OCI-LY1 (cell line): ENCODE measurements at regions not wholly inside any gene's neighbourhood (a gene's known extent, or its start where the extent isn't known, plus 50 kb on each side); places are given as distances from the start of the nearest gene placed in this dataset.

Experiments
- H2AFZ ChIP-seq: fragments of 200-600 bp; sonication (generic), shearing (Covaris generic); 2 replicates; pipeline ENCODE4 v1.6.0; 2014; ENCODE audit warnings: antibody characterized with exemption, mild to moderate bottlenecking, low read length
- H3F3A ChIP-seq: fragments of 200-600 bp; sonication (generic), shearing (Covaris generic); 2 replicates; pipeline ENCODE4 v1.6.0; 2014; ENCODE audit warnings: mild to moderate bottlenecking, antibody characterized with exemption, low read length, moderate library complexity; ENCODE audit not compliant: insufficient read depth
- H3K27ac ChIP-seq: fragments of 200-600 bp; sonication (generic); 2 replicates; pipeline ENCODE4 v1.5.1; 2014; ENCODE audit warnings: low read length, mixed run types, mild to moderate bottlenecking, low read depth; ENCODE audit not compliant: poor library complexity, severe bottlenecking
- H3K27me3 ChIP-seq: fragments of 200-600 bp; sonication (generic); 2 replicates; pipeline ENCODE4 v1.6.0; 2014; ENCODE audit warnings: antibody characterized with exemption, mild to moderate bottlenecking, low read length, moderate library complexity; ENCODE audit not compliant: insufficient read depth
- H3K36me3 ChIP-seq: fragments of 200-600 bp; sonication (generic); 2 replicates; pipeline ENCODE4 v1.6.1; 2014; ENCODE audit warnings: mild to moderate bottlenecking, antibody characterized with exemption, low read length, moderate library complexity, mixed read lengths; ENCODE audit not compliant: insufficient read depth
- H3K4me1 ChIP-seq: fragments of 200-600 bp; sonication (generic); 2 replicates; pipeline ENCODE4 v1.5.1; 2014; ENCODE audit warnings: mild to moderate bottlenecking, low read length, moderate library complexity; ENCODE audit not compliant: insufficient read depth, severe bottlenecking
- H3K4me2 ChIP-seq: fragments of 200-600 bp; sonication (generic), shearing (Covaris generic); 2 replicates; pipeline ENCODE4 v1.6.1; 2014; ENCODE audit warnings: low read length
- H3K4me3 ChIP-seq: fragments of 200-600 bp; sonication (generic); 2 replicates; pipeline ENCODE4 v1.5.1; 2014; ENCODE audit warnings: low read length, low read depth, mild to moderate bottlenecking, mixed read lengths; ENCODE audit not compliant: poor library complexity, severe bottlenecking
- H3K79me2 ChIP-seq: fragments of 200-600 bp; shearing (Covaris generic); 2 replicates; pipeline ENCODE4 v1.6.1; 2016; ENCODE audit warnings: mixed run types, low read length, mixed read lengths; ENCODE audit not compliant: insufficient read depth
- H3K9ac ChIP-seq: fragments of 200-600 bp; sonication (generic), shearing (Covaris generic); 2 replicates; pipeline ENCODE4 v1.6.1; 2014; ENCODE audit warnings: mild to moderate bottlenecking, low read length, mixed read lengths
- H3K9me2 ChIP-seq: fragments of 200-600 bp; sonication (generic), shearing (Covaris generic); 2 replicates; pipeline ENCODE4 v1.6.1; 2014; ENCODE audit warnings: low read depth, mild to moderate bottlenecking, low read length, mixed read lengths
- H3K9me3 ChIP-seq: fragments of 200-600 bp; shearing (Covaris generic); 2 replicates; pipeline ENCODE4 v1.6.1; 2014; ENCODE audit warnings: low read length, mixed read lengths
- H4K20me1 ChIP-seq: fragments of 200-600 bp; sonication (generic), shearing (Covaris generic); 2 replicates; pipeline ENCODE4 v1.6.0; 2016; ENCODE audit warnings: mild to moderate bottlenecking, low read length; ENCODE audit not compliant: insufficient read depth
- CTCF ChIP-seq: fragments of 200-600 bp; sonication (generic), shearing (Covaris generic); IDR thresholded peaks from 2 replicates; pipeline ENCODE4 v1.5.1; 2017; ENCODE audit warnings: mild to moderate bottlenecking, antibody characterized with exemption, low read length, moderate library complexity, mixed read lengths
- EZH2 ChIP-seq: fragments of 200-600 bp; sonication (generic), shearing (Covaris generic); IDR thresholded peaks from 2 replicates; pipeline ENCODE4 v1.8.0; 2017; ENCODE audit warnings: borderline replicate concordance, mixed run types, mild to moderate bottlenecking, antibody characterized with exemption, low read length, moderate library complexity, mixed read lengths

GRCh38 chr9:3698076-3698475 is 172.3 kb upstream of the RFX3 start:
- Histone ChIP-seq H3F3A (no peaks in the 10 kb centered on the region), H3K4me1 (no peaks in the 10 kb centered on the region), H3K4me3 (no peak overlapping the region), H3K4me2 (no peak overlapping the region), H3K79me2 (no peaks in the 10 kb centered on the region), H4K20me1 (no peaks in the 10 kb centered on the region), H3K36me3 (no peaks in the 10 kb centered on the region), H2AFZ (no peak overlapping the region), H3K9ac (no peak overlapping the region), H3K27ac (no peak overlapping the region), H3K9me3 (no peaks in the 10 kb centered on the region), H3K9me2 (no peaks in the 10 kb centered on the region), H3K27me3 (no peaks in the 10 kb centered on the region)
- TF ChIP-seq CTCF, result no peak
- TF ChIP-seq EZH2, result no peak

GRCh38 chr9:3696368-3696767 is 170.6 kb upstream of the RFX3 start:
- TF ChIP-seq EZH2, result no peak
- no peak for TF ChIP-seq CTCF
- Histone ChIP-seq H3K27ac (no peak overlapping the region), H2AFZ (no peak overlapping the region), H4K20me1 (no peaks in the 10 kb centered on the region), H3F3A (no peaks in the 10 kb centered on the region), H3K9ac (no peak overlapping the region), H3K4me3 (no peak overlapping the region), H3K9me2 (no peaks in the 10 kb centered on the region), H3K4me2 (no peak overlapping the region), H3K4me1 (no peaks in the 10 kb centered on the region), H3K79me2 (no peaks in the 10 kb centered on the region), H3K27me3 (no peaks in the 10 kb centered on the region), H3K9me3 (no peaks in the 10 kb centered on the region), H3K36me3 (no peaks in the 10 kb centered on the region)

- H3K79me2 ChIP-seq, result no peaks in the 10 kb centered on the region
- H3K9me3 ChIP-seq, result no peaks in the 10 kb centered on the region
- H3K36me3 ChIP-seq, result no peaks in the 10 kb centered on the region
- H3K27me3 ChIP-seq, result no peaks in the 10 kb centered on the region
- no peak overlapping the region for H3K9ac ChIP-seq
- no peaks in the 10 kb centered on the region for H3K4me1 ChIP-seq
- TF ChIP-seq EZH2 (no peak), CTCF (no peak)
- H3K4me2 ChIP-seq, result no peak overlapping the region
- no peaks in the 10 kb centered on the region for H4K20me1 ChIP-seq
- H2AFZ ChIP-seq, result no peak overlapping the region
- H3K4me3 ChIP-seq, result no peak overlapping the region
- H3K27ac ChIP-seq, result no peak overlapping the region
- H3K9me2 ChIP-seq, result no peaks in the 10 kb centered on the region
- H3F3A ChIP-seq, result no peaks in the 10 kb centered on the region
Measured at GRCh38 chr9:3692606-3693005, 166.8 kb upstream of the RFX3 start.
